CD4-positive, alpha-beta T cell treated with Interleukin-2 at 100 ng/mL for 4 hours (primary cell): ENCODE measurements at regions not wholly inside any gene's neighbourhood (a gene's known extent, or its start where the extent isn't known, plus 50 kb on each side); places are given as distances from the start of the nearest gene placed in this dataset.

Source experiments
- DNase-seq: peaks from one replicate; pipeline ENCODE4 v3.0.0-alpha.2; 2020; ENCODE audit warnings: low spot score

GRCh38 chrX:20472620-20473258 lies 206.0 kb upstream of the RPS6KA3 start:
- no peak for DNase-seq

- DNase-seq: no peak
These were observed 205.4 kb upstream of the RPS6KA3 start for GRCh38 chrX:20472148-20472547.

DNA sequence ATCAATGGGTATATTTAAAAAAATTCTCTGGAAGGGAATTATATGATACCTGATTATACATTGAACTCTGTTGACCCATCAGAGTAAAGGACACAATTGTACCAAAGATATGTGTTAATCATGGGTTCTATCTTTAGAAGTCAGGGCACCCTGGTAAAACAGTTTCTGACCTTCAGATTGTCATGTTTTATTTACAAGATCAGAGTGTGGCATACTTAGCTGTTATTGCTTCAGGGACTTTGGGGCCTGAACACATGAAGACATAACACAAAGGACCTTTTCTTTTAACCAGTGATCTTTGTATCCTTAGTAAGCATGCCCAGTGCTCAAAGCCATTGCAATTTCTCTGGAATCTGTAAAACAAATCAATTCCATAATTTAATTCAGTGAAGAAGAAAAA lies 204.8 kb upstream of the RPS6KA3 start:
- DNase-seq: no peak

DNA sequence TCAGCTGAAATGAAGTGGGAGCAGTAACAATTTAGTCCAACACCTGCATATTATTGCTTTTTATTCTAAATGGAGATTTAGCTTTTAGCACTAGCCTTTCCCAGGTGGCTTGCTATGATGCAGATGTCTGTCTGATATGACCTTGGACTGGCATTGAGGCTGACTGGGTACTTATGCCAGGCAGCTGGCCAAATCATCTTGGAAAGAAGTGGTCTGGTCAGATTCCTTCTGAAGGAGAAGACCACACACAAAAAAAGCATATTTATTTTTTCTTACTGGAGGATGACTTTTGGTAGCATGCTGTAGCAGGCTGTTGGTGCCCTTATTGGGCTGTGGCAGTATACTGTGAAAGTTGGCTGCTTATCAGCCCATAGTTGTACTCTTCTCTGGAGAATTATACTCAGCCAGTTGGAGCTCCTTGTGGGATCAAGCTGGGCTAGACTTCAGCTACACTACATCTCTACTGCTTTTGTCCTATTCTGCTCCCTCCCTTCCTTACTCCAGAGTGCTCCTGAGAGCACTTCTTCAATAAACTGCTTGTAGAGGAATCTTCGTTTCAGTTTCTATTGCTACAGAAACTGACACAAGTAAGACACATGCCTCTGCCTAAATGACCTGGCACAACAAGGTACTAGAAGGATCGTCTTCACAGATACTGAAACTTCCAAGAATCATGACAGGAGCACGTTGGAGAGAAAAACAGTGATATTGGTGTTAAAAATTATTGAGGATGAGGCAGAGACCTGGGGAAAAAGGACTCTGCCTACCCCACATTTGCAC lies 196.8 kb upstream of the RPS6KA3 start:
- no peak for DNase-seq

DNA sequence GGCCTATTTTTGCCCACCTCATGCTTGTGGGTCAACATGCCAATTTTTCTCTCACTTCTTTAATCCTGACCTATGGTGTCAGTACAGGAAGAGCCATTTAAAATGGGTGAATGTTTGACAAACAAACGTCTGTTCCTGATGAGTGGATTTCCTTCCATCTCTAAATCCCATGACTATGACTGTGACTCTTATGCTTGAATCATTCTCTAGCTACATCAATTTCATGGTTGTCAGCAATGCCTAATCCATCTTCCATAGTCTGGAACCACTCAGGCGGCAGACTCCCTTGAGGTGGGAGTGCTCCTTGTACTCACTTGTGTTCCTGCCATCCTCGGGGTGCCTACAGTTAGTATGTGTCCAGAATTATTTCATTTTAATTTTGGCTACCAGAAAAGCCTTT lies 194.9 kb upstream of the RPS6KA3 start:
- no peak for DNase-seq

DNA sequence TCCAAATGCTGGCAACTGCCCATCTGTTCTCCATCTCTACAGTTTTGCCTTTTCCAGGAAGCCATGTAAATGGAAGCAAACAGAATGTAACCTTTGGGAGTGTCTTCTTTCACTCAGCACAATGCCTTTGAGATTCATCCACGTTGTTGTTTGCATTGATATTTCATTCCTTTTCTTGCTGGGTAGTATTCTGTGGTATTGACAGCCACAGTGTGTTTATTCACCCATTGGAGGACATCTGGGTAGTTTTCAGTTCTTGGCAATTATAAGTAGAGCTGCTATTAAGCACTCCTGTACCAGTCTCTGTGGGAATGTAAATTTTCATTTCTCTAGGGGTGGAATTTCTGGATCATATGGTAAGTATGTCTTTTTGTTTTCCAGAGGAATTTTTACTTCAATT lies 194.3 kb upstream of the RPS6KA3 start:
- no peak for DNase-seq

GRCh38 chrX:20459410-20460350 lies 193.0 kb upstream of the RPS6KA3 start:
- DNase-seq: no peak

GRCh38 chrX:20456971-20457370 lies 190.3 kb upstream of the RPS6KA3 start:
- no peak for DNase-seq

DNA sequence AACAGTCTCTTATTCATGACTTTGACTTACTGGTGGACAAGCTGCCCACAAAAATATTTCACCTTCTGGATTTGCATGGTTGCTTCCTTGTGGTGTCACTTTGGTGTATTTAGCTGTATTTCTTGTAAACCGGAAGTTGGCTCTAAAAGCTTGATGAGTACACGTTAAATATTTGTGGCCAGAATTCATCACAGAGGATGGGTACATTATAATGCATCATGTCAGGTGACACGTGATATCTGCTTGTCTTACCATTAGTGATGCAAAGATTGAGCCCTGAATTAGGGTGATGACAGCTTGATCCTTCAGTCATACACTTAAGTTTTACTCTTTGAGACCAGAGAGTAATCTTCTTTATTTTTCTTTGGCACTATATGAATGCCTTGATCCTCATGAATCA lies 188.3 kb upstream of the RPS6KA3 start:
- peak; percentile 4 for DNase-seq

- DNase-seq: peak; percentile 32
These were observed 187.4 kb upstream of the RPS6KA3 start for GRCh38 chrX:20454117-20454516.

DNA sequence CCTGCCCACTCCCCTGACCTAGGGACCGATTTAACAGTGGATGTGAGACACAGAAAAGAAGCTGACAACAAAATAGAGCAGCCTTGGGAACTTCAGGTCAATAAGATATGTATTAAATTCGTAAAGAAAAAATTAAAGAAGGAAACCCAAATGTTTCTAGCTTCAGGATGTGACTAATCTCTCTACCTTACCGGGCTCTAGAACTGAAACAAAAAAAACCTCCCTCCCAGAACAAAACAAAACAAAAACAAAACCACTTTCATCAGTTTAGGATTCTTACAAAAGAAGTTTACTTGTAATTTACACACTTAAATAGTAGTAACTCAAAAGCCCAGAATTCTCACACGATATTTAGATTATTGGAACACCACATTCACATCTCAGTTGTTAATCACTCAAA lies 185.8 kb upstream of the RPS6KA3 start:
- peak; percentile 22 for DNase-seq

DNA sequence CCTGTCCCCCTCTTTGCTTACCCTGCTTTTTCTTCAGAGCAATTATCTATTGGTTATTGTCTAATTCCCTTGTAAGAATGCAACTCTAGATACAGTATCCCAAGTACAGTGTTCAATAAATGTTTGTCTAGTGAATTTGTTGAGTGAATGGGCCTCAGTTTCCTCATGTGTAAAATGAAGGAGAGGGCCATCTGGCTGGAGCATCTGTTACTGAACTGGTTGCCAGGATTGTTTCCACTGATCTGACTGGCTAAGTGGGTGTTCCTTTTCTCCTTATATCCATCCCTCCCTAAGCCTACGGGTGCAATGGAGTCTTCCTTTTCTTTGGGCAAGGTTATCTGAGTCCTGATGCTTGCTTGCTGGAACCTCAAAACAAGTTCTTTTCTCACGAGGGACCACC lies 185.2 kb upstream of the RPS6KA3 start:
- DNase-seq: no peak

DNA sequence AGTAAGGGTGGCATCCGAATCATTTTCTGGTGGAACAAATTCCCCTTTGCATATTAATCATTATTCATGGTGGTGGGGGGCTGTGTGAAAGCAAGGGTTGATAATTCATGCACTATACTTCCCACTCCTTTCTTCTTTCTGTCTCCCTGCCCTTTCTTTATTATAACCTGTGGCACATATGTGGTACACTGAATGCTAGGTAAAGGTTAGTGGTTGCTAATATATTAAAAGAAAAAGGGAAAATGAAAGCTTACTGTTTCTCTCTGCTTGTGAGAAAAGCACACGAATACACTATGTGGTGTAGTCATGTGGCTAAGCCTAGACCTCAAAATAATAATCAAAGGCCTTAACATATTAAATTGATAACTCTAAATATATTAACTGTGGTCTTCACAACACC lies 178.4 kb upstream of the RPS6KA3 start:
- peak; percentile 16 for DNase-seq

DNA sequence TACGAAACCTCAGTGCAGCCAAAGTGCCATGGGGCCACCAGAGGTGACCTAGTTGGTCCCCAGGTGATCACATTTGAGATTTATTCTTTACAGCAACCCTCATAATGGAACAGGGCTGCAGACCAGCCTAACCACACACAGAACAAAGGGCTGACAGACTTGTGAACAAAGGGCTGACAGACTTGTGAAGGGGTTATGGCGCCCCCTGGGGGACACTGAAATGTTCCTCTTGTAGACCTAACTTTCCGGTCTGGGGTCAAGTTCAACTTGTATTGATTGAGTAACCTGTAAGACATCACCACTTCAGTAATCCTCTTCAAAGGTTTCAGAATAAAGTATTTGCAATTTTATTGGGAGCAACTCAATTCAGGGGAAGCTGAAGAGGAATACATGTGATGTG lies 175.9 kb upstream of the RPS6KA3 start:
- peak; percentile 87 for DNase-seq

- DNase-seq: no peak
These were observed 174.4 kb upstream of the RPS6KA3 start for GRCh38 chrX:20441123-20441522.

- no peak for DNase-seq
These were observed 172.3 kb upstream of the RPS6KA3 start for GRCh38 chrX:20438871-20439526.

DNA sequence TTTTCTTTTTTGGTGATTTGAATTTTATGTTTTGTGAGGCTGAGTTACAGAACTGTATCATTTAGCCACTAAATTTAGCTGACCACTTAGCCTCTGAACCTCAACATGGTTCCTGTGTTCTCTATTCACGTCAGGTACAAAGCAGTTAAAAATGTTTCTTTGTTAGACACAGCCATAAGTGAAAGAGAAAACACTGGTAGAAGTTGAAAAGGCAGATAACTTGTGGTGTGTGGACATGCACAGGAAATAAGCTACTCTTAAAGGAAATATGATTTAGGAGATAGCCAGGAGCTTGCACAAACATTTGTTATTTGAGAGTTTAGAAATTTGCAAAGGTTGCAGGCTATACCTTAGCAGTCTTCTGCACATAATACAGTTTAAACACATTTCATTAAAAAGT lies 171.0 kb upstream of the RPS6KA3 start:
- peak; percentile 32 for DNase-seq

DNA sequence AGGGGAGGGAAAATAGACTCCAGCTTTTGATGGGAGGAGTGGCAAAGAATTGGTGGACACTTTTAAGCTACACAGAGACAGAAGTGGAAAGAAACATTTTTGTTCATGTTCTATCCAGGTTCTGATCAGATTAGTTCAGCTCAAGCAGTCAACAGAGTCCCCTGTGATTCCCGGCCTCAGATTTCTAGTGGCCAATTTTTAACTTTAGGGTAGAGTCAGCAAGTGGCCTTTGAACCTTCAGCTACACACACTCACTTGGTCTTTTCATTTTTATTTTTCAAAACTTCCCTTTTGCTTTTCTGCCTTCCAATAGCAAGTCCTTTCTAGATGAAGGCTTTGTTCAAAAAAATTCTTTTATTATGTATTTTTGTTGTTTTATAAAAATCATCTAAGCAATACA lies 169.2 kb upstream of the RPS6KA3 start:
- DNase-seq: no peak

- no peak for DNase-seq
These were observed 168.3 kb upstream of the RPS6KA3 start for GRCh38 chrX:20434986-20435385.

GRCh38 chrX:20433388-20433775 lies 166.7 kb upstream of the RPS6KA3 start:
- no peak for DNase-seq

DNA sequence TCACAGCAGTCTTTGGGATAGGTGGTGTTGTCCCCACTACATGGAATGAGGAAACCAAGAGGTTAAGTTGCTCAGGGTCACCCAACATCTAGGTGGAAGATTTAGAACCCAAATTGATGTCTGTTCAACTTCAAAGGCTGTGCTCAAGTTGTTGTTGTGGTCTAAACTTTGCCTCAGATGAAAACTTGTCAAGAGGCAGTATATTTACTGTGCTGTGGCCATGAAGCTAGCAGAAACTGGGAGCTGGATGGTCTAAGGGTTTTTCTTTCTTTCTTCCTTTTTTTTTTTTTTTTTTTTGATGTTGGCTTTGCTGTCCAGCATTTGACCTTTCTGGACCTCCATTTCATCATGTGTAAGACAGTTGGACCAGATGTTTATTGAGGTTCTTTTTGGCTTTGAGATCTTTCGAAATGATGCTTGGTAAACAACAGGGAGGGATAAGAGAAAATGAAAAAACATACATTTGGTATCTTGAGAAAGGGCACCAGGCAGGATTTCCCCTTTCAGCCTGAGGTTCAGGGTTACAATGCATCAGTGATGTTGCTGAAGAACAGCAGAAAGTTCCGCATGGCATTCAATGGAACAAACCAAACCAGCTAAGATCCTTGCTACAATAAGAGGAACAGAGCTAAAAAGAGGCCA lies 166.2 kb upstream of the RPS6KA3 start:
- DNase-seq: no peak

DNA sequence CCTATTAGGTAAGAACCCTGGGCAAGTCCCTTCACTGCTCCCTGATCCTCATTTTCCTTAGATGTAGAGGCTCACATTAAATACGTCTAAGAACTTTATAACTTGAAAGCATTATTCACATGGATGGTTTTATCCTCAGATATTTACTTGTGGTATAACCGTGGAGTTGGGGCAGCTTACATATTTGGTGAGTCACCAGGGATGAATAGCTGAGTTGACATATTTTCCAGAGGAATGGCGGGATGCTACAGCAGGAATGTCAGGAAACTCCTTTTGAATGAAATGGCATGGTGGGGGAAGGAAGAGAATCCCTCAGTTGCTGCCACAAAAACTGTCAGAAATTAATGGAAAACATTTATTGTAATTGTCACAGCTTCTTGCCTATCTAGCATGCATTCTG lies 165.3 kb upstream of the RPS6KA3 start:
- no peak for DNase-seq
